HCT116 (cell line): ENCODE measurements at regions not wholly inside any gene's neighbourhood (a gene's known extent, or its start where the extent isn't known, plus 50 kb on each side); places are given as distances from the start of the nearest gene placed in this dataset.

ENCODE experiments used
- ATAC-seq: fragments of 200-7000 bp; cut with Tn5 transposase; 2 replicates; pipeline ENCODE4 v1.9.1; 2020; ENCODE audit warnings: mild to moderate bottlenecking, moderate library complexity
- BruUV-seq: library from RNA; stranded (reverse); fragments of 400-500 nt; replicated peaks from 2 replicates; lab custom pipeline; 2021; lab: Mats Ljungman, UMichigan
- CTCF ChIA-PET: fragments of 300-600 bp; sonication (Branson Sonifier 250); formaldehyde crosslinking; loops from one replicate; lab custom pipeline; 2021; ENCODE audit warnings: antibody characterized with exemption; lab: Charles Lee
- POLR2A ChIA-PET: fragments of 300-600, 350-600 bp; sonication (Branson Sonifier 250); formaldehyde crosslinking; loops from one replicate; lab custom pipeline; 2021; ENCODE audit warnings: antibody characterized with exemption; lab: Charles Lee
- RAD21 ChIA-PET, 2 experiments: fragments of 300-600 bp; sonication (Branson Sonifier 250); formaldehyde crosslinking; loops; one replicate each; lab custom pipeline; 2023; ENCODE audit warnings: low total read pairs in 2 of 2; ENCODE audit not compliant: uncharacterized antibody in 2 of 2, unreplicated experiment in 2 of 2, low non-redundant PET in 1 of 2; lab: Charles Lee
- DNase-seq: peaks from one replicate; pipeline ENCODE4 v3.0.0-alpha.2; 2010; ENCODE audit warnings: low read depth, low spot score
- H2AFZ ChIP-seq: fragments of 200-600 bp; shearing (Covaris generic), sonication (generic); 2 replicates; pipeline ENCODE4 v1.6.1; 2017; ENCODE audit warnings: low read depth, mixed run types, mixed read lengths, antibody characterized with exemption, low read length; ENCODE audit not compliant: poor library complexity, severe bottlenecking
- H3K27ac ChIP-seq: 2 replicates; pipeline ENCODE4 v1.5.1; 2012; ENCODE audit warnings: low read depth, low read length
- H3K27me3 ChIP-seq: fragments of 200-600 bp; sonication (generic); 2 replicates; pipeline ENCODE4 v1.6.1; 2016; ENCODE audit warnings: mixed run types, low read length, mixed read lengths; ENCODE audit not compliant: insufficient read depth
- H3K36me3 ChIP-seq, 2 experiments: fragments of 200-500 bp in 1 of 2; fragments of 200-600 bp in 1 of 2; sonication (Bioruptor generic) in 1 of 2; sonication (generic) in 1 of 2; 2 replicates each; pipeline versions ENCODE4 v1.5.1 to v1.6.1; 2014 to 2016; ENCODE audit warnings: low read length in 2 of 2, inconsistent platforms in 1 of 2, mixed read lengths in 1 of 2, mixed run types in 1 of 2; ENCODE audit not compliant: insufficient read depth in 2 of 2, control insufficient read depth in 1 of 2
- H3K4me1 ChIP-seq, 2 experiments: fragments of 200-600 bp in 1 of 2; sonication (generic) in 1 of 2; 2 replicates each; pipeline versions ENCODE4 v1.5.1 to v1.6.1; 2012 to 2017; ENCODE audit warnings: low read length in 2 of 2, inconsistent platforms in 1 of 2, mild to moderate bottlenecking in 1 of 2, mixed read lengths in 1 of 2, mixed run types in 1 of 2, moderate library complexity in 1 of 2; ENCODE audit not compliant: insufficient read depth in 2 of 2, control insufficient read depth in 1 of 2
- H3K4me2 ChIP-seq: fragments of 200-600 bp; sonication (generic); 2 replicates; pipeline ENCODE4 v1.6.1; 2017; ENCODE audit warnings: mixed run types, low read length, mixed read lengths
- H3K4me3 ChIP-seq, 2 experiments: fragments of 200-600 bp in 1 of 2; sonication (generic) in 1 of 2; replicated peaks in 1 of 2; 2 replicates each; pipeline ENCODE4 v1.5.1; 2011 to 2016; ENCODE audit warnings: low read length in 2 of 2, control low read depth in 1 of 2, low read depth in 1 of 2, mild to moderate bottlenecking in 1 of 2, mixed read lengths in 1 of 2, mixed run types in 1 of 2
- H3K79me2 ChIP-seq: fragments of 200-600 bp; sonication (generic); 2 replicates; pipeline ENCODE4 v1.6.1; 2017; ENCODE audit warnings: mild to moderate bottlenecking, mixed run types, low read length, moderate library complexity, mixed read lengths; ENCODE audit not compliant: insufficient read depth
- H3K9ac ChIP-seq: fragments of 200-600 bp; sonication (generic); 2 replicates; pipeline ENCODE4 v1.6.1; 2016; ENCODE audit warnings: low read length, mixed read lengths
- H3K9me2 ChIP-seq: fragments of 200-600 bp; sonication (generic), shearing (Covaris generic); 2 replicates; pipeline ENCODE4 v1.6.1; 2017; ENCODE audit warnings: mixed run types, mild to moderate bottlenecking, moderate library complexity; ENCODE audit not compliant: insufficient read depth
- H3K9me3 ChIP-seq, 2 experiments: fragments of 200-500 bp in 1 of 2; fragments of 200-600 bp in 1 of 2; sonication (Bioruptor generic) in 1 of 2; sonication (generic) in 1 of 2; 2 replicates each; pipeline ENCODE4 v1.6.1; 2014 to 2017; ENCODE audit warnings: low read length in 2 of 2, mixed read lengths in 2 of 2, inconsistent platforms in 1 of 2, low read depth in 1 of 2, mild to moderate bottlenecking in 1 of 2, mixed run types in 1 of 2, moderate library complexity in 1 of 2; ENCODE audit not compliant: control insufficient read depth in 1 of 2, insufficient read depth in 1 of 2
- H4K20me1 ChIP-seq: fragments of 200-600 bp; sonication (generic), shearing (Covaris generic); 2 replicates; pipeline ENCODE4 v1.6.1; 2017; ENCODE audit warnings: mixed run types, mild to moderate bottlenecking, moderate library complexity; ENCODE audit not compliant: insufficient read depth
- ATF3 ChIP-seq: IDR thresholded peaks from 2 replicates; pipeline ENCODE4 v1.6.1; 2012
- CEBPB ChIP-seq: IDR thresholded peaks from 2 replicates; pipeline ENCODE4 v1.6.1; 2012; ENCODE audit warnings: low read depth
- EGR1 ChIP-seq: IDR thresholded peaks from 2 replicates; pipeline ENCODE4 v1.6.1; 2012; ENCODE audit warnings: low read depth
- ELF1 ChIP-seq: IDR thresholded peaks from 2 replicates; pipeline ENCODE4 v1.6.1; 2012; ENCODE audit warnings: low read depth, borderline replicate concordance
- EZH2phosphoT487 ChIP-seq: fragments of 200-600 bp; IDR thresholded peaks from 2 replicates; pipeline ENCODE4 v1.6.1; 2018; ENCODE audit warnings: antibody characterized with exemption, borderline replicate concordance
- FOSL1 ChIP-seq: IDR thresholded peaks from 2 replicates; pipeline ENCODE4 v1.6.1; 2012; ENCODE audit warnings: low read depth
- POLR2A ChIP-seq: IDR thresholded peaks from 2 replicates; pipeline ENCODE4 v1.7.0; 2011; ENCODE audit warnings: borderline replicate concordance; ENCODE audit not compliant: insufficient read depth, insufficient read length; ENCODE audit errors: extremely low read depth
- POLR2AphosphoS5 ChIP-seq: IDR thresholded peaks from 2 replicates; pipeline ENCODE4 v1.6.1; 2011; ENCODE audit warnings: mild to moderate bottlenecking, low read depth, low read length, moderate library complexity
- RAD21 ChIP-seq: IDR thresholded peaks from 2 replicates; pipeline ENCODE4 v1.6.1; 2012; ENCODE audit warnings: low read depth, mild to moderate bottlenecking
- SIN3A ChIP-seq: IDR thresholded peaks from 2 replicates; pipeline ENCODE4 v1.6.1; 2012; ENCODE audit warnings: low read depth
- SP1 ChIP-seq: IDR thresholded peaks from 2 replicates; pipeline ENCODE4 v1.6.1; 2012; ENCODE audit warnings: low read depth
- TCF7L2 ChIP-seq: IDR thresholded peaks from 2 replicates; pipeline ENCODE4 v1.7.0; 2011; ENCODE audit warnings: borderline replicate concordance, inconsistent platforms; ENCODE audit not compliant: insufficient read depth, insufficient read length; ENCODE audit errors: extremely low read depth
- ZFX ChIP-seq: fragments of 450-650 bp; IDR thresholded peaks from 2 replicates; pipeline ENCODE4 v1.6.1; 2017
- ZNF274 ChIP-seq: fragments of 200-500 bp; sonication (Bioruptor generic); IDR thresholded peaks from 2 replicates; pipeline ENCODE4 v1.6.1; 2014; ENCODE audit warnings: mild to moderate bottlenecking, low read depth, low read length, inconsistent platforms
- intact Hi-C: fragments of 100-400 bp; cut with micrococcal nuclease; formaldehyde crosslinking; loops from 2 replicates; pipeline ENCODE4 v1.10.0; 2022
- TF ChIP-seq, protein P1 (sequence below): IDR thresholded peaks from 2 replicates; pipeline ENCODE4 v1.6.1; 2012
- TF ChIP-seq, protein P2 (sequence below): IDR thresholded peaks from 2 replicates; pipeline ENCODE4 v1.6.1; 2012; ENCODE audit warnings: low read depth

DNA sequence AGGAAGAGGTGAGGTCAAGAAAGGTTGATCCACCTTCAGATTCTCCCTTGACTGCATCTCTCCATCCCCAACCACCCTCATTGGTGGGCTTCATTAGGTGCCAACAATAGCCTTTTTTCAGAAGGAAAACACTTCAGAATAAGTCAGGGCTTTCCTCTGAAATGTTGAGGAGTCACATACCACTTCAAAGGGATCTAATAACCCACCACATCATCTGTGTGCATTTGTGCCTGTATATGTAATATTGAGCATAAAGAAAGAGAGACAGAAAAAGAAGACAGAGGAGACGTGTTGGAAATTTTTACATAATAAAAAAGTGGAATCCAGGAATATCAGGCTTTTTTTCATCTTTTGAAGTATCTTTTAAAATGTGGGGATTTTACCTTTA lies 209.1 kb upstream of the SLC7A11 start:
- H4K20me1 ChIP-seq: no peaks in the 10 kb centered on the region
- no peak overlapping the region for H3K4me3 ChIP-seq
- H3K27me3 ChIP-seq: no peaks in the 10 kb centered on the region
- BruUV-seq: no TSS peak
- no peak overlapping the region for H3K27ac ChIP-seq
- H3K9me2 ChIP-seq: no peaks in the 10 kb centered on the region
- no peaks in the 10 kb centered on the region for H3K79me2 ChIP-seq
- ChIA-PET CTCF (no interaction called here), RAD21 (no interaction called here), POLR2A (interaction anchor here (0.7 kb wide), 1 partner anchor 354 kb away, joined by 5 read pairs; no protein-coding TSS in a partner anchor)
- no peak overlapping the region for H2AFZ ChIP-seq
- no peak overlapping the region for H3K4me2 ChIP-seq
- H3K4me1 ChIP-seq: no peaks in the 10 kb centered on the region
- H3K9ac ChIP-seq: no peak overlapping the region
- TF ChIP-seq CEBPB (no peak), EZH2phosphoT487 (no peak), RAD21 (no peak), ZFX (no peak), EGR1 (no peak), POLR2A (no peak), ATF3 (no peak), TCF7L2 (no peak), ELF1 (no peak), POLR2AphosphoS5 (no peak), FOSL1 (no peak), ZNF274 (no peak), SP1 (no peak), SIN3A (no peak)
- TF ChIP-seq, protein P1, sequence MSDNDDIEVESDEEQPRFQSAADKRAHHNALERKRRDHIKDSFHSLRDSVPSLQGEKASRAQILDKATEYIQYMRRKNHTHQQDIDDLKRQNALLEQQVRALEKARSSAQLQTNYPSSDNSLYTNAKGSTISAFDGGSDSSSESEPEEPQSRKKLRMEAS: no peak
- TF ChIP-seq, protein P2, sequence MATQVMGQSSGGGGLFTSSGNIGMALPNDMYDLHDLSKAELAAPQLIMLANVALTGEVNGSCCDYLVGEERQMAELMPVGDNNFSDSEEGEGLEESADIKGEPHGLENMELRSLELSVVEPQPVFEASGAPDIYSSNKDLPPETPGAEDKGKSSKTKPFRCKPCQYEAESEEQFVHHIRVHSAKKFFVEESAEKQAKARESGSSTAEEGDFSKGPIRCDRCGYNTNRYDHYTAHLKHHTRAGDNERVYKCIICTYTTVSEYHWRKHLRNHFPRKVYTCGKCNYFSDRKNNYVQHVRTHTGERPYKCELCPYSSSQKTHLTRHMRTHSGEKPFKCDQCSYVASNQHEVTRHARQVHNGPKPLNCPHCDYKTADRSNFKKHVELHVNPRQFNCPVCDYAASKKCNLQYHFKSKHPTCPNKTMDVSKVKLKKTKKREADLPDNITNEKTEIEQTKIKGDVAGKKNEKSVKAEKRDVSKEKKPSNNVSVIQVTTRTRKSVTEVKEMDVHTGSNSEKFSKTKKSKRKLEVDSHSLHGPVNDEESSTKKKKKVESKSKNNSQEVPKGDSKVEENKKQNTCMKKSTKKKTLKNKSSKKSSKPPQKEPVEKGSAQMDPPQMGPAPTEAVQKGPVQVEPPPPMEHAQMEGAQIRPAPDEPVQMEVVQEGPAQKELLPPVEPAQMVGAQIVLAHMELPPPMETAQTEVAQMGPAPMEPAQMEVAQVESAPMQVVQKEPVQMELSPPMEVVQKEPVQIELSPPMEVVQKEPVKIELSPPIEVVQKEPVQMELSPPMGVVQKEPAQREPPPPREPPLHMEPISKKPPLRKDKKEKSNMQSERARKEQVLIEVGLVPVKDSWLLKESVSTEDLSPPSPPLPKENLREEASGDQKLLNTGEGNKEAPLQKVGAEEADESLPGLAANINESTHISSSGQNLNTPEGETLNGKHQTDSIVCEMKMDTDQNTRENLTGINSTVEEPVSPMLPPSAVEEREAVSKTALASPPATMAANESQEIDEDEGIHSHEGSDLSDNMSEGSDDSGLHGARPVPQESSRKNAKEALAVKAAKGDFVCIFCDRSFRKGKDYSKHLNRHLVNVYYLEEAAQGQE: no peak
- ATAC-seq (no peak), DNase-seq (no peak)
- no peaks in the 10 kb centered on the region for H3K9me3 ChIP-seq
- intact Hi-C loops: no loop called here
- no peaks in the 10 kb centered on the region for H3K36me3 ChIP-seq
